Astrocyte (in vitro differentiated cells and primary cell): ENCODE measurements at regions not wholly inside any gene's neighbourhood (a gene's known extent, or its start where the extent isn't known, plus 50 kb on each side); places are given as distances from the start of the nearest gene placed in this dataset.

ENCODE experiments used
- CTCF ChIP-seq: IDR thresholded peaks from 2 replicates; pipeline ENCODE4 v1.5.1; 2011; ENCODE audit warnings: low read depth, mild to moderate bottlenecking, inconsistent platforms, low read length, moderate library complexity; ENCODE audit not compliant: insufficient read depth
- EZH2 ChIP-seq: IDR thresholded peaks from 2 replicates; pipeline ENCODE4 v1.6.1; 2012; ENCODE audit warnings: mild to moderate bottlenecking, low read length, inconsistent platforms; ENCODE audit not compliant: insufficient read depth

GRCh38 chr5:43851741-43852140 lies 248.8 kb downstream of the NNT start:
- TF ChIP-seq CTCF (no peak), EZH2 (no peak)
